HL-60/S4 (cell line): ENCODE measurements at regions not wholly inside any gene's neighbourhood (a gene's known extent, or its start where the extent isn't known, plus 50 kb on each side); places are given as distances from the start of the nearest gene placed in this dataset.

Experiments
- in situ Hi-C: fragments of 300-500 bp; cut with MboI; formaldehyde crosslinking; loops from 2 replicates; pipeline ENCODE4 v1.14.3; 2022; ENCODE audit warnings: low sequenced_read_pairs

- in situ Hi-C loops: no loop called here
These were observed 402.9 kb downstream of the ZSWIM6 start for GRCh38 chr5:61734966-61735365.

GRCh38 chr5:61735531-61735930 is 403.5 kb downstream of the ZSWIM6 start:
- in situ Hi-C loops: no loop called here

GRCh38 chr5:61735995-61736394 is 403.9 kb downstream of the ZSWIM6 start:
- in situ Hi-C loops: no loop called here

- in situ Hi-C loops: no loop called here
These were observed 405.4 kb downstream of the ZSWIM6 start for GRCh38 chr5:61737301-61737963.

GRCh38 chr5:61737964-61738340 is 405.9 kb downstream of the ZSWIM6 start:
- in situ Hi-C loops: no loop called here

- in situ Hi-C loops: no loop called here
These were observed 406.4 kb downstream of the ZSWIM6 start for GRCh38 chr5:61738446-61738845.

- in situ Hi-C loops: no loop called here
These were observed 412.9 kb downstream of the ZSWIM6 start for GRCh38 chr5:61744690-61745619.

GRCh38 chr5:61746831-61747575 is 414.9 kb downstream of the ZSWIM6 start:
- in situ Hi-C loops: no loop called here

GRCh38 chr5:61748121-61748520 is 416.1 kb downstream of the ZSWIM6 start:
- in situ Hi-C loops: no loop called here

- in situ Hi-C loops: no loop called here
These were observed 416.6 kb downstream of the ZSWIM6 start for GRCh38 chr5:61748651-61749050.

- in situ Hi-C loops: no loop called here
These were observed 420.5 kb downstream of the ZSWIM6 start for GRCh38 chr5:61752588-61752987.

- in situ Hi-C loops: no loop called here
These were observed 422.7 kb downstream of the ZSWIM6 start for GRCh38 chr5:61754792-61755191.

- in situ Hi-C loops: no loop called here
These were observed 423.7 kb downstream of the ZSWIM6 start for GRCh38 chr5:61755726-61756222.

- in situ Hi-C loops: no loop called here
These were observed 426.7 kb downstream of the ZSWIM6 start for GRCh38 chr5:61758711-61759110.

GRCh38 chr5:61765471-61765870 is 433.4 kb downstream of the ZSWIM6 start:
- in situ Hi-C loops: no loop called here

- in situ Hi-C loops: no loop called here
These were observed 434.1 kb downstream of the ZSWIM6 start for GRCh38 chr5:61766141-61766540.

- in situ Hi-C loops: no loop called here
These were observed 435.4 kb downstream of the ZSWIM6 start for GRCh38 chr5:61767231-61768080.

GRCh38 chr5:61768692-61769281 is 436.7 kb downstream of the ZSWIM6 start:
- in situ Hi-C loops: no loop called here

- in situ Hi-C loops: no loop called here
These were observed 439.0 kb downstream of the ZSWIM6 start for GRCh38 chr5:61771062-61771461.

GRCh38 chr5:61771808-61772207 is 439.8 kb downstream of the ZSWIM6 start:
- in situ Hi-C loops: no loop called here
